ENCODE measurements at regions not wholly inside any gene's neighbourhood (a gene's known extent, or its start where the extent isn't known, plus 50 kb on each side); places are given as distances from the start of the nearest gene placed in this dataset.

- no peak for TF ChIP-seq POLR2AphosphoS2 (IDR thresholded peaks at IDR 0.05; ENCODE audit: low read length)
- no peak for TF ChIP-seq ATF3 (IDR thresholded peaks at IDR 0.05)
- TF ChIP-seq ATF3 (CRISPR knock-in tag; conservative IDR thresholded peaks at IDR 0.05) = no peak
- no peak for TF ChIP-seq DLX4 (CRISPR knock-in tag; IDR thresholded peaks at IDR 0.05)
- no peak for TF ChIP-seq ZNF316 (IDR thresholded peaks at IDR 0.05)
- TF ChIP-seq CTCF (IDR thresholded peaks at IDR 0.05 in 2 of 3, conservative IDR thresholded peaks at IDR 0.05 in 1 of 3; ENCODE audit: insufficient read depth in 2 of 3, low read depth in 1 of 3, low read length in 3 of 3) = no peak
These were observed 187.4 kb upstream of the RPS6KA3 start for GRCh38 chrX:20454117-20454516.

All from K562 (cell line).